ENCODE measurements at regions not wholly inside any gene's neighbourhood (a gene's known extent, or its start where the extent isn't known, plus 50 kb on each side); places are given as distances from the start of the nearest gene placed in this dataset.

- DNase-seq: no peak
These were observed 129.9 kb downstream of the SLC30A10 start for GRCh38 chr1:219798283-219799030.

GRCh38 chr1:219797683-219798082 is 130.7 kb downstream of the SLC30A10 start:
- DNase-seq: no peak

GRCh38 chr1:219797009-219797408 is 131.3 kb downstream of the SLC30A10 start:
- no peak for DNase-seq

- no peak for DNase-seq
These were observed 132.9 kb downstream of the SLC30A10 start for GRCh38 chr1:219795363-219795917.

- DNase-seq: no peak
These were observed 134.1 kb downstream of the SLC30A10 start for GRCh38 chr1:219794085-219794743.

- DNase-seq: no peak
These were observed 135.9 kb downstream of the SLC30A10 start for GRCh38 chr1:219792337-219793021.

- DNase-seq: no peak
These were observed 136.6 kb downstream of the SLC30A10 start for GRCh38 chr1:219791766-219792165.

GRCh38 chr1:219790834-219791615 is 137.3 kb downstream of the SLC30A10 start:
- DNase-seq: no peak

GRCh38 chr1:219788700-219789099 is 139.7 kb downstream of the SLC30A10 start:
- no peak for DNase-seq

- DNase-seq: no peak
These were observed 140.3 kb downstream of the SLC30A10 start for GRCh38 chr1:219788091-219788490.

GRCh38 chr1:219784660-219785381 is 143.5 kb downstream of the SLC30A10 start:
- peak; percentile 75 for DNase-seq

- DNase-seq: no peak
These were observed 144.6 kb downstream of the SLC30A10 start for GRCh38 chr1:219783605-219784235.

- no peak for DNase-seq
These were observed 145.4 kb downstream of the SLC30A10 start for GRCh38 chr1:219782929-219783328.

- DNase-seq: no peak
These were observed 146.0 kb downstream of the SLC30A10 start for GRCh38 chr1:219782311-219782710.

- DNase-seq: no peak
These were observed 146.9 kb downstream of the SLC30A10 start for GRCh38 chr1:219781491-219781890.

- DNase-seq: no peak
These were observed 149.5 kb downstream of the SLC30A10 start for GRCh38 chr1:219778793-219779369.

GRCh38 chr1:219778110-219778509 is 150.2 kb downstream of the SLC30A10 start:
- DNase-seq: no peak

- DNase-seq: no peak
These were observed 154.0 kb downstream of the SLC30A10 start for GRCh38 chr1:219774386-219774785.

- DNase-seq: no peak
These were observed 154.6 kb downstream of the SLC30A10 start for GRCh38 chr1:219773775-219774174.

GRCh38 chr1:219773110-219773509 is 155.2 kb downstream of the SLC30A10 start:
- DNase-seq: no peak
